ENCODE measurements at regions not wholly inside any gene's neighbourhood (a gene's known extent, or its start where the extent isn't known, plus 50 kb on each side); places are given as distances from the start of the nearest gene placed in this dataset.

- no peaks in the 10 kb centered on the region for H3K4me1 ChIP-seq (ENCODE audit: control insufficient read depth in 4 of 4, insufficient read depth in 4 of 4, low read length in 3 of 4)
- no peak overlapping the region for H3K4me3 ChIP-seq (ENCODE audit: low read depth in 1 of 3, low read length in 3 of 3)
- H3K27me3 ChIP-seq (ENCODE audit: control insufficient read depth in 4 of 4, insufficient read depth in 4 of 4, low read length in 3 of 4) = no peaks in the 10 kb centered on the region
- 81% methylated on average over 1 of the region's 1 CpG for WGBS
- H3K9me3 ChIP-seq (ENCODE audit: control insufficient read depth in 4 of 4, low read length in 3 of 4) = no peaks in the 10 kb centered on the region
- no peak for DNase-seq (ENCODE audit: low spot score)
- no peak overlapping the region for H3K9ac ChIP-seq (ENCODE audit: low read depth in 1 of 2, low read length in 2 of 2)
- H3K36me3 ChIP-seq (ENCODE audit: control insufficient read depth in 4 of 4, insufficient read depth in 3 of 4, low read depth in 1 of 4, low read length in 3 of 4) = no peaks in the 10 kb centered on the region
- TF ChIP-seq GABPA (IDR thresholded peaks at IDR 0.05 in 1 of 2, conservative IDR thresholded peaks at IDR 0.05 in 1 of 2) (no peak), YY1 (IDR thresholded peaks at IDR 0.05) (no peak), NR2F2 (IDR thresholded peaks at IDR 0.05) (no peak), EGR1 (IDR thresholded peaks at IDR 0.05; ENCODE audit: low read depth in 2 of 2) (no peak), RXRA (IDR thresholded peaks at IDR 0.05) (no peak)
- no peak overlapping the region for H3K27ac ChIP-seq (ENCODE audit: low read depth in 1 of 2, low read length in 2 of 2)
These were observed 260.1 kb upstream of the SEMA3D start for GRCh38 chr7:85447004-85447403.

DNA sequence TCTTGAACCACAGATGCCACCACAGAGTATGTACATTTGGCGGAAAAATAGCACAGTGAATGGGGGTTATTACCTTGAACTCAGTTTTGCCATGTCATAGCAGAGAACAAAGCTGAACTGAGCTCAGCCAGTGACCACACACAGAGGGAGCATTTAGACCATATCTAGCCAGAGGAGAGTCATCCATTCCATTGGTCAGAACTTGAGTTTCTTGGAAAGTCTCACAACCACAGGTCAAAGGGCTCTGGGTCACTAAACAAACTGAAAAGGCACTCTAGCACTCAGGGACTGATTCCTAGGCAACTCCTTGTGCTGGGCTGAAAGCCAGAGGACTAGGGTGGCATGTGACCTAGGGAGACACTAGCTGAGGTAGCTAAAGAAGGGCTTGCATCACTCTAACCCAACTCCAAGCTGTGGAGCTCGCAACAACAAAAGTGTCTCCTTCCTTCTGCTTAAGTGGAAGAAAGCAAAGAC is 239.7 kb upstream of the SEMA3D start:
- 86% methylated on average over 2 of the region's 2 CpGs for WGBS
- Histone ChIP-seq H3K27ac (ENCODE audit: low read depth in 1 of 2, low read length in 2 of 2) (no peak overlapping the region), H3K9me3 (ENCODE audit: control insufficient read depth in 4 of 4, low read length in 3 of 4) (no peaks in the 10 kb centered on the region), H3K27me3 (ENCODE audit: control insufficient read depth in 4 of 4, insufficient read depth in 4 of 4, low read length in 3 of 4) (no peaks in the 10 kb centered on the region), H3K36me3 (ENCODE audit: control insufficient read depth in 4 of 4, insufficient read depth in 3 of 4, low read depth in 1 of 4, low read length in 3 of 4) (no peaks in the 10 kb centered on the region), H3K4me3 (ENCODE audit: low read depth in 1 of 3, low read length in 3 of 3) (no peak overlapping the region), H3K9ac (ENCODE audit: low read depth in 1 of 2, low read length in 2 of 2) (no peak overlapping the region), H3K4me1 (ENCODE audit: control insufficient read depth in 4 of 4, insufficient read depth in 4 of 4, low read length in 3 of 4) (no peaks in the 10 kb centered on the region)
- TF ChIP-seq SP1 (IDR thresholded peaks at IDR 0.05) (no peak), FOXA2 (IDR thresholded peaks at IDR 0.05) (no peak), RXRA (IDR thresholded peaks at IDR 0.05) (no peak)
- TF ChIP-seq, protein P1, sequence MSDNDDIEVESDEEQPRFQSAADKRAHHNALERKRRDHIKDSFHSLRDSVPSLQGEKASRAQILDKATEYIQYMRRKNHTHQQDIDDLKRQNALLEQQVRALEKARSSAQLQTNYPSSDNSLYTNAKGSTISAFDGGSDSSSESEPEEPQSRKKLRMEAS (IDR thresholded peaks at IDR 0.05) = no peak
- DNase-seq (ENCODE audit: low spot score) = no peak

DNA sequence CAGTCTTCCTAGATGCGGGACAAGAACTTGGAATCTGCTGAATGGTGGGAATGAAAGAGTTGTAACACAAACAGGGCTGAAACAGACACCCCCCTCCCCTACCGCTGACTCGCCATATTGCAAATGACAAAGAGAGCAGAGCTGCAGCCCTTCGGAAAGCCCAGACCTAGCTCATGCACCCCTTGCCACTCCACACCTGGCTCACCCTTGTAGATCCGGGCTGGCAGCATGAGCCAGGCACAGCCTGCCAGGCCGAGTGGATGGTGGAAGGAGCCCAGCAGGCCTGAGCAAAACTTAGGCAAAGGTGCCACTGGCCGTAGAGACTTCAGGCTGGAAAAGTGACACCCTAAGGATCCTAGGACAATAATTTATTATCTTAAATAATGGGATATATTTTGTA is 237.4 kb upstream of the SEMA3D start:
- no peak overlapping the region for H3K27ac ChIP-seq (ENCODE audit: low read depth in 1 of 2, low read length in 2 of 2)
- H3K9me3 ChIP-seq (ENCODE audit: control insufficient read depth in 4 of 4, low read length in 3 of 4) = no peaks in the 10 kb centered on the region
- DNase-seq (ENCODE audit: low spot score) = no peak
- no peaks in the 10 kb centered on the region for H3K36me3 ChIP-seq (ENCODE audit: control insufficient read depth in 4 of 4, insufficient read depth in 3 of 4, low read depth in 1 of 4, low read length in 3 of 4)
- H3K4me3 ChIP-seq (ENCODE audit: low read depth in 1 of 3, low read length in 3 of 3) = no peak overlapping the region
- no peaks in the 10 kb centered on the region for H3K4me1 ChIP-seq (ENCODE audit: control insufficient read depth in 4 of 4, insufficient read depth in 4 of 4, low read length in 3 of 4)
- 90% methylated on average over 7 of the region's 7 CpGs for WGBS
- H3K9ac ChIP-seq (ENCODE audit: low read depth in 1 of 2, low read length in 2 of 2) = no peak overlapping the region
- TF ChIP-seq RAD21 (IDR thresholded peaks at IDR 0.05) (no peak), REST (IDR thresholded peaks at IDR 0.05) (no peak), SP1 (IDR thresholded peaks at IDR 0.05) (no peak), GABPA (IDR thresholded peaks at IDR 0.05 in 1 of 2, conservative IDR thresholded peaks at IDR 0.05 in 1 of 2) (no peak), TAF1 (conservative IDR thresholded peaks at IDR 0.05) (no peak), YY1 (IDR thresholded peaks at IDR 0.05) (no peak), FOXA1 (IDR thresholded peaks at IDR 0.05) (no peak), EGR1 (IDR thresholded peaks at IDR 0.05; ENCODE audit: low read depth in 2 of 2) (no peak), NR2F2 (IDR thresholded peaks at IDR 0.05) (no peak), FOXA2 (IDR thresholded peaks at IDR 0.05) (no peak), HNF4A (conservative IDR thresholded peaks at IDR 0.05) (no peak), JUND (IDR thresholded peaks at IDR 0.05) (no peak), HNF4G (IDR thresholded peaks at IDR 0.05) (no peak)
- TF ChIP-seq, protein P2, sequence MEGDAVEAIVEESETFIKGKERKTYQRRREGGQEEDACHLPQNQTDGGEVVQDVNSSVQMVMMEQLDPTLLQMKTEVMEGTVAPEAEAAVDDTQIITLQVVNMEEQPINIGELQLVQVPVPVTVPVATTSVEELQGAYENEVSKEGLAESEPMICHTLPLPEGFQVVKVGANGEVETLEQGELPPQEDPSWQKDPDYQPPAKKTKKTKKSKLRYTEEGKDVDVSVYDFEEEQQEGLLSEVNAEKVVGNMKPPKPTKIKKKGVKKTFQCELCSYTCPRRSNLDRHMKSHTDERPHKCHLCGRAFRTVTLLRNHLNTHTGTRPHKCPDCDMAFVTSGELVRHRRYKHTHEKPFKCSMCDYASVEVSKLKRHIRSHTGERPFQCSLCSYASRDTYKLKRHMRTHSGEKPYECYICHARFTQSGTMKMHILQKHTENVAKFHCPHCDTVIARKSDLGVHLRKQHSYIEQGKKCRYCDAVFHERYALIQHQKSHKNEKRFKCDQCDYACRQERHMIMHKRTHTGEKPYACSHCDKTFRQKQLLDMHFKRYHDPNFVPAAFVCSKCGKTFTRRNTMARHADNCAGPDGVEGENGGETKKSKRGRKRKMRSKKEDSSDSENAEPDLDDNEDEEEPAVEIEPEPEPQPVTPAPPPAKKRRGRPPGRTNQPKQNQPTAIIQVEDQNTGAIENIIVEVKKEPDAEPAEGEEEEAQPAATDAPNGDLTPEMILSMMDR (IDR thresholded peaks at IDR 0.05; ENCODE audit: low read depth, low read length, missing input control) = no peak
- TF ChIP-seq, protein P1 (IDR thresholded peaks at IDR 0.05) = no peak
- TF ChIP-seq, protein P3, sequence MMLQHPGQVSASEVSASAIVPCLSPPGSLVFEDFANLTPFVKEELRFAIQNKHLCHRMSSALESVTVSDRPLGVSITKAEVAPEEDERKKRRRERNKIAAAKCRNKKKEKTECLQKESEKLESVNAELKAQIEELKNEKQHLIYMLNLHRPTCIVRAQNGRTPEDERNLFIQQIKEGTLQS (IDR thresholded peaks at IDR 0.05) = no peak
- H3K27me3 ChIP-seq (ENCODE audit: control insufficient read depth in 4 of 4, insufficient read depth in 4 of 4, low read length in 3 of 4) = no peaks in the 10 kb centered on the region

All from liver (tissue), 8 donors.